Activated effector memory CD4-positive, alpha-beta T cell treated with Interleukin-2 at 50 U/mL for 16 hours (primary cell): ENCODE measurements at regions not wholly inside any gene's neighbourhood (a gene's known extent, or its start where the extent isn't known, plus 50 kb on each side); places are given as distances from the start of the nearest gene placed in this dataset.
"Not testable (repeated sequence)": the region's sequence is repeated elsewhere in the genome, so short reads cannot be mapped to it uniquely, and the experiment has no call there.

Experiments
- DNase-seq: peaks from one replicate; pipeline ENCODE4 v3.0.0-alpha.2; 2020

DNA sequence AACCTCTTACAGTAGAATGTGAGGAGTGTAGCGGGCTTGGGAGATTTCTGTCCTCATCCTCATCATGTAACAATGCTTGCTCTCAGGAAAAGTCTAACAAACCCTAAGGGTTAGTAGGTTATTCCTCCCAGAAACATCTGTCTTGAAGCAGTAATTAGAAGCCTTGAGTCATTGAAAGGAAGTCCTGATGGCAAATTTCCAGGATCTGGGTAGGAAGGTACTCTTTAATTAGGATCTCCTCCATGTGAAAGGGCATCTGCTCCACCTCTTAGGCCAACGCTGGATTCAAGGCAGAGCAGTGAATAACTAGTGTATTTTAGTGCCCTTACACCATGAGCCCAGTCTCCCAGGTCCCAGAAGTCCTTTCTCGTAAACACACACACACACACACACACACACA lies 106.6 kb upstream of the BARHL2 start:
- no peak for DNase-seq

DNA sequence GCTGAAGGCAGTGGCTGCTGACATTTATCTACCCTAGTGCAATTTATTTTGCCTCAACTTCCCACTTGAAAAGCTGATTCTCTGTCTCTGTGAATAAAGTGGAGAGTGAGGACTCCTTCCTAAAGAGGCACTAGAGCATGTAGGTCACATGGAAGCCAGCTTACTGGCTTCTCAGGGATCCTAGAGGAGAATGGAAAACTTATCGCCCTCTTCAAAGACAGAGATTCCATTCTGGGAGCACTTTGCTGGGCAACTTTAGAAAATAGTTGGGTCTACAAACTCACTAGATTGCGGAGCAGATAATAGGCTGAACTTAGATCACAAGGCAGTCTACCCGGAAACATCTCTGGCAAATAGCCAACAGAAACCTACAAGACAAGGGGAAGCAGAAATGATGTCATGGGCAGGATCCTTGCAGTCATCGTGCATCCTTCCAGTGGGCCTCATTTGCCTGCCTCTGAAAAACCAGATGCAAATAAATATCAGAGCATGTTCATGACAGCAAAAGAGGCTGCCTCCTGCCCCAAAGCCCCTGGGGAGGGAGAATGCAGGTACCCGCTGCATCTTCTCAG lies 104.8 kb upstream of the BARHL2 start:
- no peak for DNase-seq

DNA sequence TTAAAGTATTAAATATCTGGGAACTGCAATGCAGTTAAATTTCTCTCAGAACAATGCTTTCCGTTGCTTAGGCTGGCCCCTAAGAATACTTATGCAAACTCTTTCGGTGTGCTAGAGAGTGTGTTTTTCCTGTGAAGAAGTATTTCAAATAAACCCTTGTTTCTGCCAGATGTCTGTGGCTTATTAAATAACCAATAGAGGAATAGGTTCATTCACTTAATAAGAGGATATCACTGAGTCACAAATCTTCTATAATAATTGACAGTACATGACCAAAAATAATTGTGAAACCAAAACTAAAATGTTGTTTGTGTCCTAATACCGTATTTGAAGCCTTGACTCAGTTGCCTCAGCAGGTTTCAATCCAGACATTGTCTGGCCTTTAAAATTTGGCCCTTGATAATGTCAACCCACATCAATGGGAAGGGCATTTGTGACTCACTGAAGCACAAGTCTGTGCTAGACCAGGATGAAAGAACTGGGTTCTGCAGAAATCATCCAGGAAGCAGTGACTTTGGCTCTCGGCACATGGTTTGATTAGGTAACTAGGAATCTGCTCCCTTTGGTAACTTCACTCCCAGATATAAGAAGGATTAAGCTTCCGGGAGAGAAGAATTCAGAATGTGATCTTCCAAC lies 104.2 kb upstream of the BARHL2 start:
- no peak for DNase-seq

DNA sequence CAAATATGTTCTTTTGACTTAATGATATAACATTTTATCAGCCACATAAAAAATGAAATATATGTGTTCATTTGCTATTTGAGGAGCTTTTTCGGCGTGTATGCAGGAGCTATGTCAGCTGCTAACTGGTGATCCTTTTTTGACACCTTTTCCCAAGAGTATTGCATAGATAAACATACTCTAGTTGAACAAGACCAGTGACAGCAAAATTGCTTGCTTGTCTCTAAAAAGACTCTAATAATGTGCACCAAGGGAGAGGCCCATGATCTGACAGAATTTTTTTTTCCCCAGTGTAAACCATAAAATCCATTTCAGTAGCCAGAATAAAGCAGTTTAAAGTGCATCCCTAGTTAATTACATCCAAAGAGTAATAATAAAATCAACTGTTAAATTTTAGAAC lies 103.6 kb upstream of the BARHL2 start:
- DNase-seq: no peak

DNA sequence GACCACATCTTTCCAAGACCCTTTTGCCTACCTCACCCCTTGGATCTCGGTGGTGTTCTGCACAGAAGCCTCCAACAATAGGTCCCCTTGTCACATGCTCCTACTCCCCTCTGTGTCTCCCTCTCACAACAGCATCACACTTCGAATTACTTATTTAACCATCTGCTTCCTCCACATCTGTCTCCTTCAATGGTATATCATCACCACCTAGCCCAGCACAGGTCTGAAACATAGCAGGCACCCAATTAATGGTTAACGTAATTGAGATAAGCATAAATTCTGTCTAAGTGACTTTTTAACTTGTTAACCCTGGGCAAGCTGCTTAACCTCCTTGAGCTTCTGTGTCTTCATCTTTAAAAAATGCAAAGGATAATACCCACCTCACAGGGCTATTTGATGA lies 100.3 kb upstream of the BARHL2 start:
- DNase-seq: no peak

DNA sequence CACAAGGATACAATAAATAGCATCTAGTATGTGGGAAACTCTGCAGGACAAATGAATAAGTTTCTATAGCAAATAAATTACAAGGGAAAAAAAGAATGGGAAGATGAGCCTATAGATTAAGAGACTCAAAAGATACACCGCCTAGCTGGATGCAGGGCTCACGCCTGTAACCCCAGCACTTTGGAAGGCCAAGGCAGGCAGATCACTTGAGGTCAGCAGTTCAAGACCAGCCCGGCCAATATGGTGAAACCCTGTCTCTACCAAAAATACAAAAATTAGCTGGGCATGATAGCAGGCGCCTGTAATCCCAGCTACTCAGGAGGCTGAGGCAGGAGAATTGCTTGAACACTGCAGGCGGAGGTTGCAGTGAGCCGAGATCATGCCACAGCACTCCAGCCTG lies 95.1 kb upstream of the BARHL2 start:
- not testable (repeated sequence) for DNase-seq

DNA sequence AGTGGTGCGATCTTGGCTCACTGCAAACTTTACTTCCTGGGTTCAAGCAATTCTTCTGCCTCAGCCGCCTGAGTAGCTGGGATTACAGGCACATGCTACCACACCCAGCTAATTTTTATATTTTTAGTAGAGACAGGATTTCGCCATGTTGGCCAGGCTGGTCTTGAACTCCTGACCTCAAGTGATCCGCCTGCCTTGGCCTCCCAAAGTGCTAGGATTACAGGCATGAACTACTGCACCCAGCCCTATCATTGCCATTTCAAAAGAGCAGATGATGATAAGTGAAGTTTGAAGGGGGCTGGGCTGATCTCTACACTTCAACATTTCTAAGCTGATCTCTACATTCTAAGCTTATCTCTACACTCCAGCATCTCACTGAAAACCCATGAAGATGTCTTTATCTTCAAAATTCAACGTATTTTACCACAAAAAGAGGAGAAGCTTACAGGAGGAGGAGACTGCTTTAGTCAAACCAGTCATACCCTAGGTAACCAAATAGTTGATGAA lies 94.4 kb upstream of the BARHL2 start:
- DNase-seq: not testable (repeated sequence)

DNA sequence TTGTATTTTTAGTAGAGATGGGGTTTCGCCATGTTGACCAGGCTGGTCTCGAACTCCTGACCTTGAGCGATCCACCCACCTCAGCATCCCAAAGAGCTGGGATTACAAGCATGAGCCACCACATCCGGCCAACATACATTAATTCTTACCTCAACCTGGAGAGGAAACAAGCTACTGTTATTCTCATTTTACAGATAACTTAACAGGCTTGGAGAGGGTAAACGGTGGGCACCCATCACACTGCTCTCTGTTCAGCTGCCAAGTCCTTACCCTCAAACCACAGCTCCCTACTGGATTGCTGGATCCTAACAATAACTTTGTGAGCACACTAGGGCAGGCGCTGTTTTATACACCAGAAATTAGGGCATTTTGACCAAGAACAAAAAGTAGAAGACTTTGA lies 93.6 kb upstream of the BARHL2 start:
- DNase-seq: no peak

DNA sequence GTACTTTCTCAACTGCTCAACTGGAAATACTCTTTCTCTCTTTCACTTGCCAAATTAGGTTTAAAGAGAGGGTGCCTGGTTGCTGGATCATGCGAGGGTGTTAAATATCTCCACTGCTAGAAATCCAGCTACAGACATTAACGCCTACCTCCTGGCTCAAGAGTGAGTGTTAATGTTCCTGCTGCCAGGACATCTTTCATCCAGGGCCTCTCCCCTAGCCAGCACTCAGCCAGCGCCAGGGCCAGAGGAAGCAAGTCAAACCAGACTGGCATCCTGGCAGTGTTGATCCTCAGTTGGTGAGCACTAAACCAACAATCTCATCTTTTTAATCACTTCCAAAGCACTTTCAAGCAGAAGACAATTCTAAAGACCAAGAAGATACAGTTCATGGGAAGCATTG lies 92.9 kb upstream of the BARHL2 start:
- DNase-seq: no peak

DNA sequence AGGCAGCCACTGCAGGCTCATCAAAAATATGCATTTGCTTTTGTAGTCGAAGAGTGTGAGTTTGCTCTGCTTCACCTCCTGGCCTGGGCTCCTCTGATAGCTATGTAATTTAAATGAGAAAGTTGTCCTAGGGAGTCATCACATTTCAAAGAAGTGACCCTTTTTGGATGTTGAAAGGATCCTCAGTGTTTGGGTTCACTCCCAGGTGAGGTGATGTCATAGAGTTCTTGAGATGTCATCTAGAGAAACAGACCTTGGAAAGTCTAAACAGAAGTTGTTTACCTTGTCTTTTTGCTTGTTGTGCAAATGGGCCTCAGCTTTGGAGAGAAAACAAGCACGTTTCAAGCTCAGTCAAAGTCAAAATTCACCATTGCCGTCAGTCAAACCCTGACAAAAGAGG lies 92.0 kb upstream of the BARHL2 start:
- no peak for DNase-seq

DNA sequence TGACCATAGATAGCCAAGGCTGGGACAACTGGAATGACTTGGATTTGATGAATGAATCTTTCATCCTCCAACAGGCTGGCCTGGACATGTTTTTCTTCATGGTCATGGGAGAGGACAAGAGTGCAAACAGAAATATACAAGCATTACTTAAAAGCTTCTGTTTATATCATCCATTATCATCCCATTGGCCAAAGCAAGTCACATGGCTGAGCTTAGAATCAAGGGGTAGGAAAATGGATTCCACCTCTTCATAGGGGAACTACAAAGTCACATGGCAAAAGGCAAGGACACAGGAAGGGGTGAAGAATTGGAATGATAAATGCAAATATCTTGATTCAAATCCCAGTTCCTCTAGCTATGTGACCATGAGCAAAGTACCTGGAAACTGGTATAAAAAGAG lies 90.2 kb upstream of the BARHL2 start:
- no peak for DNase-seq

DNA sequence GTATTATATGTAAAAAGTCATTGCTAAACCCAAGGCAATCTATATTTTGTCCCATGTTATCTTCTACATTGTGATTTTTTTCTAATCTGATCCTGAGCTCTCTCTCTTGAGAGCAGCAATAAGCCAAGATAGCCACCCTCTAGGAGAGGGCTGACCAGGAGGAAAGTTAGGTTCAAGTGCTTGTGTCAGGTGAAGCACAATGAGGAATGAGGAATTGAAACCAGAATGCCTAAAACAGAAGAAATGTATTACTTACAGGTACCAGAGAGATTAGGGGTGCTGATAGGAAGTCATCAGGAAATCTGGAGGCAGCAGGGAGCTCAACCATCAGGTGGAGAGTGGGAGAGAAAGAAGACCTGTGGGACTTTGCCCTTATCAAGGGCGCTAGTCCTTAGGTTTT lies 85.5 kb upstream of the BARHL2 start:
- no peak for DNase-seq

DNA sequence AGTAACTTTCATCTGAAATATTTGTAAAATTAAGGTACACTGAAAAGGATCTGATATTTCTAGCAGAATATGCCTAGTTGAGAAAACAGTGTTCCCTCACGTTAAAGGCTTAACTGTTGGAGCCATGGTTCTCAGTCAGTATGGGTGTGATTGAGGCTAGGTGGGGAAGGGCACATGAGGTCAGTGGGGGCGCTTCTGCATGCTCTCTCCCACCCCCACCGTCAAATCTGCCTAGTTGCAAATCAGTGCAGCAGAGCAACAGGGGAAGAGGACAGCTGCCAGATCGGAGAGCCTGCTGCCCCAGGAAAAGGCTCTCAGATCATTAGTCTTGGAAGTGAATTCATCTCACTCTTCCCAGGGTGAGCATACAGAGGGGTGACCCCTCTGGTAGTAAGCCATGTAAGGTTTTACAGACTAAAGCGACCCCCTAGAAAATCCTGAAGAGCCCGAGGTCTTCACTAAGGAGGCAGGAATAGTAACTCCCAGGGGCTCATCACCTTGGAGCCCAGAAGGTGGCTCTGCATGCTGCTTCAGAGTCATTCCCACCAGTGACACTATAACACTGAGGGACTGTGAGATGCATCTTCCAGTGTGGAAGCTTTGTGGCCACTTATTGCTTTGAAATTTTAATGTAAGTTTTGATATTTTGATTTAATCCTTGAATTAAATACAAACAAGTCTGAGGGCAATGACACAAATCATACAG lies 83.1 kb upstream of the BARHL2 start:
- DNase-seq: no peak

DNA sequence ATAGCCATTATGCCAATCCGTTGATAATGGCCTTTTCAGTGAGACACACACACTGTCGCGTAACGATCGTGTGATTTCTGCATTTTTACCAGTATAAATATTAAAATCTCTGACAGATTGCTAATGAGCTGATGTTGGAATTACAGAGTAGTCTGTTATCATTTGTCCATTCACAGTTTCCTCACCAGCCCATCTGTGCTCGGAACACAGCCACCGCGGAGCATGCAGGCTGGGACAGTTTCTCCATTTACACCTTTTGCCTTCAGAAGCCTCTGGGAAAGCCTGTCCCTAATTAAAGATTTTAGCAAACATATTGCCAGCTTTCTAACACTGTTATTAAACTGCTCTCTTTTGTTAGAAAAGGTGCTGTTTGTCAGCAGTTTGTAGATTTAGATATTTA lies 82.2 kb upstream of the BARHL2 start:
- DNase-seq: no peak

DNA sequence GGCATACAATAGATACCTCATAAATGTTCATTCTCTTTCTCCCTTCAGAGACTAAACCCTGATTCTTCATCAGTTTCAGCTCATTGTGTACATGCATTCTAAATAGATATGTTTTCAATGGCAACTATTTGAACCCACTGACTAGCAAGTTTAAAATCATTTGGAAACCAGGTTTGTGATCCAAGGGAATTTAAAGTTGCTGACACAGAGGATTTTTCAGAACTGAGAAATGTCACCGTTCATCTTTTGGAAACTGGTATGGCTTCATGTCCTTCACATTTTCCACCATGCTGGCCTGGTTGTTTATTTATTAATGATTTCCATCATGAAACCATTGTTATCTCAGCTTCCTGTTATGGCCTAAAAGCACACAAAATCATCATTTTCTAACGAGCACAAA lies 81.8 kb upstream of the BARHL2 start:
- DNase-seq: no peak

DNA sequence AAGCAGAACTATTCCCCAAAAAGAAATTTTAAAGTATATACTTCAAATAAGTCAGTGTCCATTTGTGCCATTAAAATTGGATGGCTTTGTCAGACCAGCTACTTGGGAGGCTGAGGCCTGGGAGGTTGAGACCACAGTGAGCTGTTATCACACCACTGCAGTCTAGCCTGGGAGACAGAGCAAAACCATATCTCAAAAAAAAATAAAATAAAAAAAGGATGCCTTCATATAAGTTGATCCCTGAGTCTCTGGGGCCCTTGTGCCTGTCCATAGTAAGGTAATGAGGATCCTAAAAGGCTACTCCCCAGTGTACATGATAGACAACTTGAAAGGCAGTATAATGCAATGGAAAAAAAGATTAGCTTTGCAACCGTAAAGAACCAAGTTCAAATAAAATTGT lies 81.2 kb upstream of the BARHL2 start:
- DNase-seq: no peak

DNA sequence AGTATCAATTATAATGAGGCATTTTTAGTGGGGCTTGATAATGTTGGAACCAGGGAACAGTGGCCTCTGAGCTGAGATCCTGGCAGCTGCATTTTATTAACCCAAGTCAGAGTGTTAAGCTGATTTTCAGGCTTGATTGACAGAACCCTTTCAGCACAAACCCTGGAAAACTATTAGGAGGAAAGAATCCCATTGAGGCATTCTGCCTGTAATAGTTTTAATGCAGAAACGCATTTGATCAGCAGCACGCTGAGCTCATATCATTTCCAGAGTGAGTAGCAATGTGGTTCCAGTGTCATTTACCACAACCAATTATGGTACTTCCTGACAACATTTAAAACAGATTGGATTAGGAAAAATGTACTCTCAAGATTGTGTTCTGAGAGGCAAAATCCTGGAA lies 78.3 kb upstream of the BARHL2 start:
- no peak for DNase-seq

DNA sequence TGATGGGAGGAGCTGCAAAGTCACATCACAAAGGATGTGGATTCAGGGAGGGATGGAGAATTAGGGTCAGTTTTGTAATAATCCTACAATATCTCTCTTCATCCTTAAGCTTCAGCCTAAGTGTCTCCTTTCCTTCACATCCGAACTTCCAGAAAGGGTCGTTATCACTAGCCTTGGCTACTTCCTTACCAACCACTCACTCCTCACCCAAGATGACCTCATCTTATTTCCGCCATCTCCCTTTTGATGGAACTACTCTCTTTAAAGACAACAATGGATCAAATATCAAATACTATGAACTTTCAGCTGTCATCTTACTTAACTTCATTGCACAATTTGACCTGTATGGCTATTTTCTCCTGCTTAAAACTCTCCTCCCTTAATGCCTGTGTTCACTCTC lies 69.6 kb upstream of the BARHL2 start:
- DNase-seq: no peak

DNA sequence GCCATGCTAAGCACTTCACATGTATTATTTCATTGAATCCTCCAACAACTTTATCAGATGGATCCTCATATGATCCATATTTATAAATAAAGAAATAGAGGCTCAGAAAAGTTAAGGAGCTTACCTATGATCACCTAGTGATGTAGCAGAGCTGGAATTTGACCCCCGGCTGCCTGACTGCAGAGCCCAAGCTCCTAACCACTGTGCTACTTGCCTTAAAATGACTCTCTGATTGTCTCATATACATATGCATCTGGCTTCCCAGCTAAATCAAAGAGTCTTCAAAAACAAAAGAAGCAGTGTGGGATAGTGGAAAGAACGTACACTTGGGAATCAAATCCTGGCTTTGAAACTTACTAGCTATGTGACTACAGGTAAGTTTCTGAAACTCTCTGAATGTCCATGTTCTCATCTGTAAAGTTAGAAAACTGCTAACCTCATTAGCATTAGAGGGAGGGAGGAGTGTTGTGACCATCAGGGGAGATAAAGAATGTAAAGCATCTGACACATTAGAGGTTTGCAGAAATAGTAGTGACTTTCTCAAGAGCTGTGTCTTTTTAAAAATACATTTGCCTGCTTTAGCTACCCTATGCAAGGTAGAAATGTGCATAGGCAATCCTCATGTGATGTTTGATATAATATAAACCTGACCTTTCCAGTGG lies 67.2 kb upstream of the BARHL2 start:
- no peak for DNase-seq

DNA sequence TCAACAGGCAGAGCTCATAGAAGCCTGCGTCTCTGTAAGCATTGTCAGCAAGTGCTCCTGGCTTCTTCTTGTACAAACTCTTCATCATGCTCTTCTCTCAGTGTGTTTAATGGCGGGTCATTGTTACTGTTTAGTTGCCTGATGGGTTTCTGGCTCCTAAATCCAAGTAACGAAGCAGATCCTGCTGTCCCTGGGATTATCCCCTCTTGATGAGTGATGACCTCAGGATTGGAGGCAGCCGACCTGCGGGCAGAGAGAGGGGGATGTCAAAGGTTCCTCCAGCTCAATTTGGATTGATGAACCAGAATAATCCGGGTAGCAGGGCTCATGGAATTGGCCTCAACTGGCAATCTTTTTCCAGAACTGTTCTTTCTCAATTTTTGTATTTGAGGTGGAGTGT lies 66.1 kb upstream of the BARHL2 start:
- no peak for DNase-seq

DNA sequence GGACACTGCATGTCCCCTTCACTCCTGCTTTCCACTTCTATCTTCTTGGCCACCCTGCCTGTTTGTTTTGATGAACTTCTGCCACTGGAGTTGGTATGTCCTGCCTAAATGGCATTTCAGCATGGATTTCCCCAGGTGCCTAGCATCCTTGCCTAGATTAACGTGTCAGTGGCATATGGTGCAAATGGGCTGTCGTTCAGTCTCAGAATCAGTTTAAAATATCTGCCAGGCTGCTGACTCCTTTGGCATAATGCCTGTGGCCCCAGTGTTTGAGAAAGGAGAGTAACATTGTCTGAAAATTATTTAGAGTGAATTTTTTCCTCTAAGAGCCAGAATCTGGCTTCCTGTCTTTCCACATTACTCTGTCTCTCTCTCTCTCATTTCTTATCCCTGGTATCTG lies 64.9 kb upstream of the BARHL2 start:
- no peak for DNase-seq

DNA sequence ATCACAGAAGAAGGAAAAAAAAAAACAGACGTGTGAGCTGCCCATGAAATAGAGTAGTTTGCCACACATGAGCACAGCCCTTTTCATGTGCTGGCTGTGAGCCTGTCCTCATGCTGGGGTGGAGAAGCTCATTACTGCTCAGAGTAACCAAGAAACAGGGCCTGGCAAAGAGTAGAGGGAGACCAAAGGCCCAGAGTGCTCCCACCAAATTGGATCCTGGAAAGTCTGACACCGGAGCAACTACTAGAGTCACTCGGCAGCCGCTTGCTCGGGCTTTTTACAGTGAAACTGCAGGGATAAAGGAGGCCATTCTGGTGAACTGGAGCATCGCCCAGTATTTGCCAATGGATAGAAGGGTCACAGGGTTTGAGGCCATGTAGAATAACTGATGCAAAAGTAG lies 64.4 kb upstream of the BARHL2 start:
- DNase-seq: no peak

DNA sequence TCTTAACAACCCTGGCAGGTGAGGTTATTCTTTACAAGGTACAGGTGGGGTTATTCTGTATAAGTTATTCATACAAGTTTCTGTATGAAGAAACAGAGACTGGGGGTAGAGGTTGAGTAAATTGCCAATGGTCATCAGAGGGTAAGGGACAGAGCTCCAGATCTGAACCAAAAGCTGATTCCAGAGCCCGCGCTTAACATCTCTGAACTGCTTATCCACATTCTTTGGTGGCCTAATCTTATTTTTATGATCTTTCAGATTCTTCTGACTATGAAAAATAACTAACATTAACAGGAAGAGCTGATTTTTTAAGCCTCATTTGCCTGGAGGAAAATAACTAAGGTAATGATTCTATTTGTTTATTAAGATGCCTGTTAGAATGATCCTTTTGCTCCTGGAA lies 63.9 kb upstream of the BARHL2 start:
- no peak for DNase-seq

DNA sequence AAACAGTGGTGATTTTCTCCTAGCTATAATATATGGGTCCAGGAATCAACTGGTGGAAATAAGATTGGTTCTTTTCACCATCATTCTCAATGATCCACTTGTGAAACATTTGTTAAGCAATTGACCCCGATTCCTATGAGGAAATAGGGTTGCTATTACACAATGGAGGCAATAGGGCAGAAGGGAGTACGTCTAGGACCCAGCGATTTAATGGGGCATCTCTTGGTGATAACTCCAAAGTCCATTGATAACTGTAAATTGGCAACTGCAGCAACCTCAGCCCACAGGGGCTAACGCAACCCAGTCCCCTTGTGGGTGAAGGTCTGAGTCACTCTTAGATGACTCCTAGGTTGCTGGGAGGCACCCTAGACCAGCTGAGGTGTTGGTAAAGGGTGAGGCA lies 62.5 kb upstream of the BARHL2 start:
- DNase-seq: no peak
